Stomach (tissue), 4 donors: ENCODE measurements at regions not wholly inside any gene's neighbourhood (a gene's known extent, or its start where the extent isn't known, plus 50 kb on each side); places are given as distances from the start of the nearest gene placed in this dataset.

Experiments used
- EP300 ChIP-seq: sonication (generic); formaldehyde crosslinking; IDR thresholded peaks from one replicate; pipeline ENCODE4 v1.6.1; 2017; ENCODE audit warnings: antibody characterized with exemption
- POLR2A ChIP-seq, 4 donors: fragments of 450-650 bp; IDR thresholded peaks; one replicate each; pipeline ENCODE4 v1.6.1; 2016; ENCODE audit warnings: antibody characterized with exemption in 4 of 4, control low read depth in 2 of 4, mild to moderate bottlenecking in 1 of 4, moderate library complexity in 1 of 4
- POLR2AphosphoS5 ChIP-seq, 3 donors: sonication (generic); formaldehyde crosslinking; IDR thresholded peaks; one replicate each; pipeline ENCODE4 v1.6.1; 2016; ENCODE audit warnings: antibody characterized with exemption in 3 of 3
- TF ChIP-seq, protein P1 (sequence below), 7 experiments: fragments of 450-650 bp in 4 of 7; fragments of 200-600 bp in 3 of 7; sonication (generic) in 3 of 7; IDR thresholded peaks; one replicate each; pipeline ENCODE4 v1.5.1; 2016 to 2019; ENCODE audit warnings: antibody characterized with exemption in 7 of 7, control low read depth in 2 of 7, mild to moderate bottlenecking in 1 of 7

DNA sequence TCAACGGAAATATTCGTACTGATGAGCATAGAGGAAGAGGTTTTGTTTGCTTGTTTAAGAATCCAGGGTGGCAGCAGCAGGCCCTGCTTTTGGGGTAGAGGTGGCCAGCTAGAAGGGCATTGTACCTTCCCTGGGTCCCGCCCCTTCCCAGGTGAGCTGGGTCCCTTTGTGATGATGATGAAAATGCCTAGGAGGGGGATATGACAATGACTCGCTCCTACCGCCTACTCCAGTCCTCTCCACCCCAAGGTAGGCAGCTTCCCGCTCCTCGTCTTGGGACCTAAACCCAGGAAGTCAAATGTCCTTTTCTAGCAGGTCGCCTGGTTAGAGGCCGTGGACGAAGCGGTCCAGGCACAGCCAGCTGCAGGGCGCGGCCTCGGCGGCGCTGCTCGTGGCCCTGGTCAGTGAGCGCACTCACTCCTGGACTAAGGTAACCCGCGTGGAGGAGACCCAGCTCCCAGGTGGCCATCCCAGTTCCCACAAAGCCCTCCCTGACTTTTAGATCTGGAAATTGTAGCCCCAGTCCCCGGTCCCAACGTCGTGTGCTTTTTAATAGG, 141.4 kb downstream of the LSMEM1 start:
- TF ChIP-seq, protein P1, sequence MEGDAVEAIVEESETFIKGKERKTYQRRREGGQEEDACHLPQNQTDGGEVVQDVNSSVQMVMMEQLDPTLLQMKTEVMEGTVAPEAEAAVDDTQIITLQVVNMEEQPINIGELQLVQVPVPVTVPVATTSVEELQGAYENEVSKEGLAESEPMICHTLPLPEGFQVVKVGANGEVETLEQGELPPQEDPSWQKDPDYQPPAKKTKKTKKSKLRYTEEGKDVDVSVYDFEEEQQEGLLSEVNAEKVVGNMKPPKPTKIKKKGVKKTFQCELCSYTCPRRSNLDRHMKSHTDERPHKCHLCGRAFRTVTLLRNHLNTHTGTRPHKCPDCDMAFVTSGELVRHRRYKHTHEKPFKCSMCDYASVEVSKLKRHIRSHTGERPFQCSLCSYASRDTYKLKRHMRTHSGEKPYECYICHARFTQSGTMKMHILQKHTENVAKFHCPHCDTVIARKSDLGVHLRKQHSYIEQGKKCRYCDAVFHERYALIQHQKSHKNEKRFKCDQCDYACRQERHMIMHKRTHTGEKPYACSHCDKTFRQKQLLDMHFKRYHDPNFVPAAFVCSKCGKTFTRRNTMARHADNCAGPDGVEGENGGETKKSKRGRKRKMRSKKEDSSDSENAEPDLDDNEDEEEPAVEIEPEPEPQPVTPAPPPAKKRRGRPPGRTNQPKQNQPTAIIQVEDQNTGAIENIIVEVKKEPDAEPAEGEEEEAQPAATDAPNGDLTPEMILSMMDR (IDR thresholded peaks at IDR 0.05): no peak
- TF ChIP-seq EP300: no peak
- TF ChIP-seq POLR2A (IDR thresholded peaks at IDR 0.05): no peak
- TF ChIP-seq POLR2AphosphoS5 (IDR thresholded peaks at IDR 0.05): no peak
